ENCODE measurements at regions not wholly inside any gene's neighbourhood (a gene's known extent, or its start where the extent isn't known, plus 50 kb on each side); places are given as distances from the start of the nearest gene placed in this dataset.

- DNase-seq: no peak
These were observed 143.3 kb downstream of the RRAGC start for GRCh38 chr1:38716229-38716628.

GRCh38 chr1:38715415-38715814 is 144.2 kb downstream of the RRAGC start:
- no peak for DNase-seq

- DNase-seq: no peak
These were observed 147.5 kb downstream of the RRAGC start for GRCh38 chr1:38712046-38712445.

GRCh38 chr1:38708701-38709258 is 150.8 kb downstream of the RRAGC start:
- DNase-seq: no peak

- DNase-seq: no peak
These were observed 158.5 kb downstream of the RRAGC start for GRCh38 chr1:38701088-38701487.

GRCh38 chr1:38700077-38700470 is 159.5 kb downstream of the RRAGC start:
- no peak for DNase-seq

GRCh38 chr1:38699330-38700076 is 160.1 kb downstream of the RRAGC start:
- no peak for DNase-seq

GRCh38 chr1:38697387-38697786 is 162.2 kb downstream of the RRAGC start:
- DNase-seq: no peak

GRCh38 chr1:38696371-38696770 is 163.2 kb downstream of the RRAGC start:
- no peak for DNase-seq

GRCh38 chr1:38693759-38694158 is 165.8 kb downstream of the RRAGC start:
- no peak for DNase-seq

GRCh38 chr1:38693031-38693430 is 166.5 kb downstream of the RRAGC start:
- DNase-seq: no peak

- DNase-seq: no peak
These were observed 168.7 kb downstream of the RRAGC start for GRCh38 chr1:38690790-38691449.

- DNase-seq: no peak
These were observed 172.7 kb downstream of the RRAGC start for GRCh38 chr1:38686927-38687255.

- no peak for DNase-seq
These were observed 173.2 kb downstream of the RRAGC start for GRCh38 chr1:38686167-38686926.

GRCh38 chr1:38685388-38685787 is 174.2 kb downstream of the RRAGC start:
- no peak for DNase-seq

- no peak for DNase-seq
These were observed 178.6 kb downstream of the RRAGC start for GRCh38 chr1:38680801-38681510.

- DNase-seq: no peak
These were observed 181.8 kb downstream of the RRAGC start for GRCh38 chr1:38677756-38678155.

- DNase-seq: no peak
These were observed 182.3 kb downstream of the RRAGC start for GRCh38 chr1:38677311-38677710.

GRCh38 chr1:38672692-38673091 is 186.9 kb downstream of the RRAGC start:
- DNase-seq: no peak

GRCh38 chr1:38671221-38671620 is 188.4 kb downstream of the RRAGC start:
- no peak for DNase-seq

- no peak for DNase-seq
These were observed 188.9 kb downstream of the RRAGC start for GRCh38 chr1:38670544-38671122.

GRCh38 chr1:38667626-38668025 is 191.9 kb downstream of the RRAGC start:
- no peak for DNase-seq

GRCh38 chr1:38662126-38662525 is 197.4 kb downstream of the RRAGC start:
- DNase-seq: no peak
